Retinal pigment epithelial cell (primary cell): ENCODE measurements at regions not wholly inside any gene's neighbourhood (a gene's known extent, or its start where the extent isn't known, plus 50 kb on each side); places are given as distances from the start of the nearest gene placed in this dataset.

ENCODE experiments used
- DNase-seq: peaks from one replicate; pipeline ENCODE4 v3.0.0-alpha.2; 2010; ENCODE audit warnings: low read depth
- H3K4me3 ChIP-seq: 2 replicates; pipeline ENCODE4 v1.5.1; 2011; ENCODE audit warnings: mild to moderate bottlenecking, low read length, control low read depth, moderate library complexity
- CTCF ChIP-seq: conservative IDR thresholded peaks from 2 replicates; pipeline ENCODE4 v1.5.1; 2011; ENCODE audit warnings: low read depth, low read length, control low read depth, inconsistent platforms

DNA sequence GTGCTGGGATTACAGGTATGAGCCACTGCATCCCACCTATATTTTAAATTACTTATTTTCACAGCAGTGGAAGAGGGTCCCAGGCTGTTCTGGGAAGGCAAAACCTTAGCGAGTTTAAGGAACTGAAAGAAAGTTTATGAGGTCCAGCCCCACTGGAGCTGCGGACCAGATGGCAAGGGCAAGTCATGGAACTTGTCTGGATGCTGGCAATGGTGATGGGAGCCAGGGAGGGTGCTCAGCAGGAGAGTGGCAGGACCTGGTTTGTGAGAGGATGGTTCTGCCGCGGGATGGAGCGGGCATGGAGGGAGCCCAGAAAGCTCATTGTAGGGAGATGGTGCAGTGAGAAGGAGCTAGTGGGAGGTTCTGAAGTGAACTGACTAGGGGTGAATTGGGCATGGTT is 50.6 kb upstream of the SLC45A1 start:
- no peak for DNase-seq
- no peak overlapping the region for H3K4me3 ChIP-seq
- TF ChIP-seq CTCF = no peak

- no peak for TF ChIP-seq CTCF
- no peak overlapping the region for H3K4me3 ChIP-seq
- DNase-seq = peak; percentile 26
These were observed 51.3 kb upstream of the SLC45A1 start for GRCh38 chr1:8266436-8267165.

DNA sequence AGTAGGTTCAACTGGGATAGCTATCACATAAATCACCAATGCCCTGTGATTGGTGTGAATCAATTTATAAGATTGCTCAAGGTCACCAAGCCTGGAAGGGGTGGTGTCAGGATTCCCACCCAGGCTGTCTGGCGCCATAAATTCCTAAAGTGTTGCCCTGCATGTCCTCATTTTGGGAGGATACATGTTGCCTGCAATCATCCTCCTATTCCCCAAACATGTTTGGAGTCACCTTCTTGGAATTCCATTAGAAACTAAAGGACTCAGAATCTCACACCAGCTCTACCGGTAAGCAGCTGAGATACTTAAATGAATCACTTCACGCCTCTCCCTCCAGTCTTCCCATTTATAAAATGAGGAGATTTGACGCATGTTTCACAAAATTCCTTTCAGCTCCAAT is 54.1 kb upstream of the SLC45A1 start:
- TF ChIP-seq CTCF = no peak
- no peak for DNase-seq
- H3K4me3 ChIP-seq = no peak overlapping the region

GRCh38 chr1:8261398-8261762 is 56.5 kb upstream of the SLC45A1 start:
- no peak overlapping the region for H3K4me3 ChIP-seq
- no peak for TF ChIP-seq CTCF
- DNase-seq = no peak

GRCh38 chr1:8259498-8260290 is 58.2 kb upstream of the SLC45A1 start:
- no peak for TF ChIP-seq CTCF
- peak; percentile 16 for DNase-seq

DNA sequence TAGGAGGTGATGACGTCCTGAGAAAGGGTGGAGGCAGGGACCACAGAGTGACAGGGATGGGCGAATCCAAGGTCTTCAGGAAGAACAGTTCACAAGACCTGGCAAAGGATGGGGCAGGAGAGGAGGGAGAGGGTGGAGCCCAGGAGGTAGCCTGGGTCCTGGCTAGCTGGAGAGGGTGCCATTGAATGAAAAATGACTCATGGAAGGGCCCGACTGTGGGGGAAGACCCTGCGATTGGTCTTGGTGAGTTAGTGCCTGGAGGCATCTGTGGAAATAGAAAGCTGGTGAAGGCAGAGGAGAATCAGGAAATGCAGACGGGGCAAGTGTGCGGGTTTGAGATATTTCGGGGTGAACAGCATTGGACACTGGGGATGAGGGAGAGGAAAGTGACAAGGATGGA is 60.3 kb upstream of the SLC45A1 start:
- no peak overlapping the region for H3K4me3 ChIP-seq
- DNase-seq = no peak
- TF ChIP-seq CTCF = no peak

More at GRCh38 chr1:8259498-8260290, 58.2 kb upstream of the SLC45A1 start:
- no peak overlapping the region for H3K4me3 ChIP-seq

DNA sequence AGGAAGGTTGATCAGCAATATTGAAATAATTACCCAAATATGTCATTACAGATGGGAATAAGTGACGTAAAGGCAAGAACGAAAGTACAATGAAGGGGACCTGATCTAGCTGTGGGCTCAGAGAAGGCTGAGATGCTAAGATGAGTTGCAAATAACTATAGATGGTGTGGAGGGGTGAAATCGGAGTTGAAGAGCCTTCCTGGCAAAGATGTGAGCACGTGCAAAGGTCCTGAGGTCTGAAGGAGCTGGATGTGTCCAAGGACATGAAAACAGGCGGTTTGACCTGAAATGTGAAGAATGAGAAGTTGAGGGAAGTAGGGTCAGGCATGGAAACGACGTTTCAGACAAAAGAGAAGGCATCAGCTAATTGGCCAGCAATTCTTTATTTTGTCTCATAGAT is 61.6 kb upstream of the SLC45A1 start:
- DNase-seq = no peak
- TF ChIP-seq CTCF = no peak
- H3K4me3 ChIP-seq = no peak overlapping the region
